Left cardiac atrium (tissue), 4 donors: ENCODE measurements at regions not wholly inside any gene's neighbourhood (a gene's known extent, or its start where the extent isn't known, plus 50 kb on each side); places are given as distances from the start of the nearest gene placed in this dataset.

ENCODE experiments used
- ATAC-seq, 2 donors: fragments of 200-7000 bp; cut with Tn5 transposase; one replicate each; pipeline ENCODE4 v1.9.1; 2020; ENCODE audit warnings: mild to moderate bottlenecking in 2 of 2, moderate library complexity in 2 of 2
- DNase-seq: peaks from one replicate; pipeline ENCODE4 v3.0.0-alpha.2; 2020
- intact Hi-C, 2 donors: fragments of 100-400 bp; cut with DNase I; formaldehyde crosslinking; loops; one replicate each; pipeline versions ENCODE4 v1.14.1 to v1.15.1; 2022 to 2023
- donor health status: DM: no; HTN: yes; CAD: no.
- donor health status: DM: no; HTN: yes; CAD: no; lungs with severe emphysema.
- donor health status: DM: yes; HTN: yes; CAD: no.
- donor health status: Dilated cardiomyopathy.

DNA sequence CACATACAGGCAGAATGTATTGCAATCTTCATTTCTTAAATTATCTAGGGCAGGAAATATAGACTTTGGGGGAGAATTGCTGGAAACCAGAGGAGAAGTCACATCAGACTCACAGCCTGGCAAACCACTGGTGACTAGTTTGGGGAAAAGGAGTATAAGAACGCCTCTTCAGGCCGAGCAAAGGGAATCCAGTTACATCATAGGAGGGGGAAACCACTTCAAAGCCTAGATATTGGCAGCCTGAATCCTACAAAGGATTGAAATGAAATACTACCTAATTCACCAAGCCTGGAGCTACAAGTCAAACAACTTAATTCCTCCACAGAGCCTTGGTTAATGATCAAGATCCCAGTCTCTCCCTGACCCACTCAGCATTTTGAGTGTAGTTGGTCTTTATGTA, 121.7 kb downstream of the SLC30A10 start:
- intact Hi-C loops: loop anchor here in 1 of 2 donors (10.0 kb wide), 1 partner anchor 222 kb away; no protein-coding TSS in a partner anchor
- DNase-seq: no peak
- ATAC-seq: no peak

DNA sequence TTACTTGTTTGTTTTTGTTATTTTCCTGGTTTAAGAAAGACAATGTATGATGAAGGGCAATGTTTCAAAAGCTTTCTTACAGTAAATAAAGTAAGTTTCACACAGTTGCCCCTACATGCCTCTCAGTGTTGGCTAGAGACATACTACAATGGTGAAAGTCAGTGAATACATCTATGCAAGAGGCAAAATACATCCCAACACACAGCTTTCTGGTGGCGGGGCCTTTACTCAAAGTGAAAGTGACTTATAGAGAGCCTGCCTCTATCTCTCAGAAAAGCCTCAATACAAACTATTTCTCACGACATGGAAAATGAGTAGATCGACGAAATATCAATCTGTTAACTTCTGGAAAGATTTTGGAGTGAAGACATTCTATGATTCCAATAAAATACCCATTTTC, 122.3 kb downstream of the SLC30A10 start:
- intact Hi-C loops: loop anchor here in 1 of 2 donors (10.0 kb wide), 1 partner anchor 221 kb away; no protein-coding TSS in a partner anchor
- DNase-seq: no peak
- ATAC-seq: no peak

DNA sequence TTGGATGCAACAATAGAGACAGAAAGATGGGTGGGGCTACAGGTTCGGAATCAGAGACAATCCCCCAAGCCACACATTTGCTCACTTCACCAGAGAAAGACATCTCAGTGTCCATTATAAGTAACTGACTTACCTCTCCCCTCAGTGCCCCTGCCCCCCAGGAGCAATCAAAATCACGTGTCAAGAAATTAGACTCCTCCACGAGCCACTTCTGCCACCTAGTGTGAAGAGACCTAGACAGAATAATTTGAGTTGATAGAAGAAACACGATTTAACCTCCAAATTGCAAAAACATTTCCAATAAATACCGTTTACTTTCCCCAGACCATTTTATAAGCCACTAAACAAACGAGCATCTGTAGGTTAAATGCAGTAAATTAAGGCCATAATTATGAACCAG, 123.2 kb downstream of the SLC30A10 start:
- intact Hi-C loops: loop anchor here in 1 of 2 donors (10.0 kb wide), 1 partner anchor 220 kb away; no protein-coding TSS in a partner anchor
- no peak for DNase-seq
- ATAC-seq: no peak

DNA sequence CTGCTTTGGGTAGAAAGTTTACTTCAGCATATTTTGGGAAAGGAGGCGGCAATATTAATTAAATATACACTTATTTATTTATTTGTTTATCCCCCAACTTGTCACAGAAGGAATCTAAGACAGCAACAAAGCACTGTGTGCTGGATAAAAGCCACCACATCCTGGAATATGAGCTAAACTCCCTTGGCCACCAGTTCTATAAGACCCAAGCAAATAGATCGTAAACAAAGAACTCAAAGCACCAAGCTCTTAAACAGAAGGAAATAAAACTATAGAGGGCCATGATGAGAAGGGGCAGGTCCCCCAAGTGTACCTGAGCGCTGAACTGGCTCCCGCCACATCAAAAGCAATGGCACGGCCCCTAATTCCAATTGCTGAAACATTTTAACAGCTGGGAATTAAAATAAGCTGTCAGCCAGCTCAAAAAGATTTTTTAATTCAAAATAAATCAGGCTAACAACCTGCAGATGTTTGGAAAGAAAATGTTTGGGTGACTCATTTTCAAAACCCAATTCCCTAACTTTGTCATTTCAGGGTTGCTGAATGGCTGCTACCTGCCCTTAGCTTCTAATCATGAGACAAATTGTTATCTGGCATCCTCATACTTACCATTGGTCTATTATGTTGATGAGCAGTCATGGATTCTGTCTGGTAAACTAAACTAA, 127.1 kb downstream of the SLC30A10 start:
- no peak for ATAC-seq
- intact Hi-C loops: loop anchor here in 1 of 2 donors (10.0 kb wide), 1 partner anchor 216 kb away; no protein-coding TSS in a partner anchor
- DNase-seq: no peak

DNA sequence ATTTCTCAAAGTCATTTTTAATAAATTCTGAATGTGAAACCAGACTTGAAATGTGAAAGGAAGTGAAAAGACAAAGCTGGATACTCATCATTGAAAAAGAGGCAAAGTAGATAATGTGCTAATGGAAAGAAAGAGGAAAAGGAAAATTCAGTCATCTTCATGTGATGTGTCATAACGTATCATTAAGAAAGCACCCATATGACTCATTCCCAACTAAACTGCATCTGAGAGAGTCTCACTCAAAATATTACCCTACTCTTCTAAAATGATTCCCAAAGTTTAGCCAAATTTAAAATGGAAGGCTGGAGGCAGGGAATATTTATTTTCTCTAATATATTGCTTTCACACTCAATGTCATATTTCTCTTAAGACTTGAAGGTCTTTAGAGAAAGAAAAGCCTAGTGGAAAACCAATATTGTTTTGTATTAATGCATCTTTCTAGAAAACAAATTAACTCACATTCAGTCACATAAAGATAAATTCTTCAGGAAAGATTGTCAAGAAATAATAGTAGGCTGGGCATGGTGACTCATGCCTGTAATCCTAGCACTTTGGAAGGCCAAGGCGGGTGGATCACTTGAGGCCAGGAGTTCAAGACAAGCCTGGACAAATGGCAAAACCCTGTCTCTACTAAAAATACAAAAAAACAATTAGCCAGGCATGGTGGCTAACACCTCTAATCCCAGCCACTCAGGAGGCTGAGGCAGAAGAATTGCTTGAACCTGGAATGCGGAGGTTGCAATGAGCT, 129.9 kb downstream of the SLC30A10 start:
- DNase-seq (no peak), ATAC-seq (peak in 1 of 2 donors; percentile 83)
- intact Hi-C loops: no loop called here

DNA sequence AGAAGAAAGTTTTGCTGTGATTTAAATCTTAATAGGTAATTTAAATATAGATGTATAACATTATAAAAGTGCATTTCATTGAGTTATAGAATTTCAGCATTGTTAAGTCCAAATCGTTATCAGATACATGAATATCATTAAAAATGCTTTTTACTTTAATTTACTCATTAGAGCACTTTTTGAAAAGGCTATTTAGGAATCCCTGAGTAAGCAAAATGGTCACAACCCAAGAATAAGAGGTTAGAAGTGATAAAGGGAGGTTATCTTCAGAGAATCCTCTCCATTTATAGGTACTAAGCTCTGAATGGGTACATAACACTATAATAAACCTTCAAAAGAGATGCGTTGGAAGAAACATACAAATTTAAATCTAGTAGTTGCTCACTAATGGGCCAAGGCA, 130.7 kb downstream of the SLC30A10 start:
- ATAC-seq (no peak), DNase-seq (no peak)
- intact Hi-C loops: no loop called here

DNA sequence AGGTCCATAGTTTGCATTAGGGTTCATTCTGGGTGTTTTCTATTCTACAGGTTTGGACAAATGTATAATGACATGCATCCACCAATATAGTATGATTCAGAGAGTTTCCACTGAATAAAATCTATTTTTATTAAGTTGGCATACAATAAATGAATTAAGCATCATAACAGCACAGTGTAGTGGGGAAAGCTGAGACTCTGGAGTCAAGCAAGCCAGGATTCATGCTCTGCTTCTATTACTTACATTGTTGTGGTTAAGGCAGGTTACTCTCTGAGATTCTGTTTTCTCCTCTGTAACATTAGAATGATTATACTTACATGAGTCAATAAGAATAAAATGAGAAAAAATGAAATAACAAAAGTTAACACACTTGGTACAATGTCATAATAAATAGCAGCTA, 131.3 kb downstream of the SLC30A10 start:
- intact Hi-C loops: no loop called here
- no peak for DNase-seq
- no peak for ATAC-seq

DNA sequence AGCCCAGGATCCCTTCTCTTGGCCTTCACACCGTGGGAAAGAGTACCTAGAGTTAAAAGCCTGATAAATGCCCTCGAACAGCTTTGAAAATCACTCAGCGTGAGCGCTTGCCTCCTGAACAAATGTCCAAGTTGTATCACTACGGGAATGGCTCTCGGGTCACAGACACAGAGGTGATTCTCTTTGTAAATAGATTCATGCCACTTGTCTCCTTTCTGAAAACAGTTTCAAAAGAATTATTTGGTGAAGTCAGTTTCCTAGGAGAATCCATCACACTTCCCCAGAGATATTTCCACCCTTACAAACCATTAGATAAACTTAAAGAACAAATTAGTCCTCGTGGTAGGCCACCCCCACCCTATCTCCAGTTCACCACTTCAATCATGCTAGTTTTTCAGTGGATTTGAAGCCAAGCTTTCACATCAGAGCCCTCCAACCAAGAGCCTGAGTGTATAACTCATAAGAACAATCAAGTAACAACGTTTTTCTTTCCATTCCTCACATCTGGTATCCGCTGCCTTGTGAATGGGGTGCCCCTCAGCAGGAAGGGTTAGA, 132.9 kb downstream of the SLC30A10 start:
- intact Hi-C loops: no loop called here

DNA sequence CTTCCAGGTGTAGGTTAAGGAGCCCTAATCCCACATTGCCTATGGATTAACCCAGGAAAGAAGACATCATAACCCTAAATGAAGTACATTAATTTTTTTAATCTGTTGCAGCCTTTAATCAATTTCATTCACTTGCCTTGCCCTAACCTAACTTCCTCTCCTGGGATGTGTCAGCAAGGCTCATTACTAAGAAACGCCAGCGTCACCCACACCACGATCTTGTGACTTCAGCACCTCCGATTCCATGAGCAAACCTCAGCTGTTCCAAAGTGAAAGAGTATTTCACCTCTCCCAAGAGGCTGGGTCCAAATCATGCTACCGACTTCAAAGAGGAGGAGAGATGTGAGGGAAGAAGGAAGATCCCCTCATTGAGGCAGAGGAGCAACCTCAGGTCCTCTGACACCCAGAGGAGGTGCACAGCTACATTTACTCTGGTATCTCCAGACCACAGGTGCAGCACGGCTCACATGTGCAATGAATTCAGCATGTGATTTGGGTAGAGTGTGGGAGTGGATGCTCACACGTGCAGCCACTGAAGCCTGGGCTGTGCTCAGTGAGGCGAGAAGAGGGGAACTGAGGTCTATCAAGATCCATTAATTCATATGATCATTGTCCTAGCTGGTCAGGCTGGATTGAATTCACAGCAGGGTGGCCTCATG, 134.1 kb downstream of the SLC30A10 start:
- intact Hi-C loops: no loop called here
- DNase-seq (no peak), ATAC-seq (no peak)

More for the DNA sequence above, 132.9 kb downstream of the SLC30A10 start:
- ATAC-seq (no peak), DNase-seq (no peak)

DNA sequence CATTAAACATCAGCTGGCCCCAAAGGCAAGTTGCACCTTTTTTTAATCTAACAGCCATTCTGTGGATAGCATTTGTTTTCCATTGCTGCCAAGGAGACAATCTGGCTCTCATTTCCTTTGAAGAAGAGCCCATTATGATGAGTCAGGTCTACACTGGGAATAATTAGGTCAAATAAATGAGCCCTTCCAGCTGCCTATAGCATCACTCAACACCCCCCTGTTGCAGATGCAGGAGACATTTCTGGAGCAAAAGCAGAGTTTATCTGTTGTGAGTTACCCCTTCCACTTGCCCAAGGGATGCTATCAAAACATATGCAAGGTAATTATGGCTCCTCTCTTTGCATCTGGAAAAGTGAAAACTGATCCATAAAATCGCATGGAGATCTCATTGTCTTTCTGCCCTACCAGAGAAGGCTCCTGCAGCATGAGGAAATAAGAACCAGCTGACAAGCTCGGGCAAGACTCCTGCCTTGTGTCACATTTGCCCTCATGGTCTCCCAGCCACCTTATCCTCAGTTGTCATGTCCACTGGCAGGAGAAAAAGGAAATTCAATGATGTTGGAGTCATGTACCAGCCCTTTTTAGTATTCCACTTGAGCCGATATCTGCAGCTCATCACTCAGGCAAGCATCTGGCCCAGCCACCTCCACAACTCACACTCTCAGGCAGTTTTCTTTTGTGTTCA, 135.9 kb downstream of the SLC30A10 start:
- DNase-seq (no peak), ATAC-seq (peak; percentile 53 to 91)
- intact Hi-C loops: no loop called here

DNA sequence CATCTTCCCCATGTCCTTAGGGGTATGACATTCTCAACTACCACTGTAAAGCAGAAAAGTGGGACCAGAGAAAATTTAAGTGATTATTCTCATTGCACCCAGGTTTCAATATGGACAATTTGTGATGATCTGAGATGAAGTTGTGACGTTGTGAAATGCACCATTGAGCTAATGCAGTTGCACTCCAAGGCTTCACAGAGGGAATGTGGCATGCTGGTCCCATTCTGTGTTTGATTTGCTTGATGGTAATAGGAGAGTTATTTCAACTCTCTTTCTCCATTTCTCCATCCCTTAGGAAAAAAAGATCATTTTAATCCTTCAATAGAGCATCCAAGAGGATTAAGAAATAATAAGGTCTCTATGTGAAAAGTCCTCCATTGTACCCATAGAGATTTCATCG, 136.6 kb downstream of the SLC30A10 start:
- intact Hi-C loops: no loop called here
- no peak for ATAC-seq
- no peak for DNase-seq

DNA sequence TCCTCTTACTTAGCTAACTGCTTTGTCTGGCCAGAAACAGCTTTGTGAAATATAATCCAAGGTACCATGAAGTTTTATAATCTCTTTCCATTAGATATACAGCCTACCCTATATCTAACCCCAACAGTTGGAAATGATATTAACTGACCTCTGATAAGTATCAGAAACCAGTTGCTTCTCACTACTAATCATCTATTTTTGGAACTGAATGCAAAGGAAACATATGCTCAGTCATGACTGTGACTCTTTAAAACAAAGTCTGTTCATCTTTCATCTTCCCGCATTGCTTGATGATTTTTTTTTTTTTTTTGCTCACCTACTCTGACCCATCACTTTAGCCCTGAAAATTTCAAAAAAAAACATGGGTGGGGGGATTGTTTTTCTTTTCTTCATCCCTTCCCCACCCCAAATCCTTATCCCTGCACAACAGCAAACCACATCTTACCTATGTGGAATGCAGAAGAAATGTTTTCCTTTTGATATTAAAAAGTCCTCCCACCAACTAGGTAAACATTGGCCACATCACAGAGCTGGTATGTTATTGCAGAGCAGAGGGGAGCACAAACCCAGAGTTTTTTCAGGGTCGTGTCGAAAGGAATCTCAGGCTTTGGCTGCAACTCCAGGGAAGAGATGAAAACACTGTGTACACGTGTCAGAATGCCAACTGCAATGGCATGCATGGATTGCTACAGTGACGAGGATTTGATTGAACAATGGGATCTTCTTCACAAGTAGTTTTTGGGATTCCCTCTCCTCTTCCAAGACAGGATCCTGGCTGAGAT, 137.3 kb downstream of the SLC30A10 start:
- ATAC-seq (peak in 1 of 2 donors; percentile 60), DNase-seq (no peak)
- intact Hi-C loops: no loop called here

DNA sequence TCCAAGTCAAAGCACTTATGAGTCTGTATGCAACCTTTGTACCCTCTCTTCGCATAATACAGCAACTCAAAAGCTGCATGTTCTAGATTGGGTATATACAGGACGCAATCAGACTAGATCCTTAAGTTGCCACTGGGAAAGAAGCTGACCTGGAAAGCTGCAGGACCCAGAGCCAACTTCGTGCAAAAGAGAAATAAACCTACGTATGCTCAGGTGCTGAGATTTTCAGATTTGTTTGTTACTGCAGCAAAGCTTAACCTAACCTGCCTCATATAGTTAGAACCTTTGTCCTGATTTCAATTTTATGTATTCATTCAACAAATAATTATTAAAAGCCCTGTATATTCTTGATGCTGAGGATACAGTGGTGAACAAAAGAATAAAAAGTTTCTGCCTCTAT, 139.7 kb downstream of the SLC30A10 start:
- ATAC-seq: no peak
- intact Hi-C loops: no loop called here
- no peak for DNase-seq

DNA sequence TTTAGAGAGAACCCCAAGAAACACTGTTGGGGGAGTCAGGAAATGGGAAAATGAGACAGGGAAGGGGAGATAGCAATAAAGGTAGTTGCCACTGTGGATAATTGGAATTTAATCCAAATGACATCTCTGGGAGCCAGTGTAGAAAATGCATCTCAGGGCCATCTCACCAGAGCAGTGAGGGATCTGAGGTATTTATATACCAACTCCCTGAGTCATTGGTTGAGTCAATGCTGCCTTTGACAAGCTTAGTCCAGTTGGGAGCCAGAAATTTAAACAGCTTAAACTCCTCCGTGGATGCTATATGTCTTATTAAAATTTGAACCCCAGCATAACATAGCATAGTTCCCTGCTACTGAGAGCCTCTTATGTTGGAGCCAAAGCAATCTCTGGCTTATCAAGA, 140.3 kb downstream of the SLC30A10 start:
- intact Hi-C loops: no loop called here
- DNase-seq (no peak), ATAC-seq (no peak)

DNA sequence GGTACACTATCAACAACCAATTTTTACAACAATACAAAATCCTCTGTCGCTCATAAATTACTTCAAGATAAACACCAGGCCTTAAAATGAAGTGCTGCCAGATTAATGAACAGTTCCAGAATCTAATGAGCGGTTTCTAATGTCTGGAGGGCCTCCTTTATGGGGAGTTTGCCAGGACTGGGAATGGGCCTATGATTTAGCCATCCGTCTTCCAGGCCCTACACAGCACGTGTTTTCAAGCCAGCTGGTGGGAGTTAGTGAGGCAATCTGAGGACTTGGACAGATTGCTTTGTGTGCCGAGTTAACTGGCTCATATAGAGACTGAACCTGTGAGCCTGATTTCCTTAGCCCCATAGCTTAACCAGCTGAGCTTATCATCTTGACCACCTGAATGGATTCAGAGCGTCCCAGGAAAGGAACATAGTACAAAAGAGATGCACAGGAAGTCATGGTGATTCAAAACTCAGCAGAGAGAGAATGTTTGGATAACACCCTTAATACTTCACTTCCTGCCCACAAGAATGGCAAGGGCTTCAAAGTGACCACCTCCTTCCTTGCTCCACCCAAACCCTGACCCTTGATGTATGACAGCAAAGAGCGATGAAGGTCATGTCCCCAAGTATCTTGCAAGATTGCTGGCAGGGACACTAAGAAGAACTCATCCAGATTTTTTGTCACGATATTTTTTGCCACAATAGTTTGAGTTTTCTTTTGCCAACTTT, 143.5 kb downstream of the SLC30A10 start:
- intact Hi-C loops: no loop called here
- ATAC-seq: peak in 1 of 2 donors; percentile 29
- no peak for DNase-seq

DNA sequence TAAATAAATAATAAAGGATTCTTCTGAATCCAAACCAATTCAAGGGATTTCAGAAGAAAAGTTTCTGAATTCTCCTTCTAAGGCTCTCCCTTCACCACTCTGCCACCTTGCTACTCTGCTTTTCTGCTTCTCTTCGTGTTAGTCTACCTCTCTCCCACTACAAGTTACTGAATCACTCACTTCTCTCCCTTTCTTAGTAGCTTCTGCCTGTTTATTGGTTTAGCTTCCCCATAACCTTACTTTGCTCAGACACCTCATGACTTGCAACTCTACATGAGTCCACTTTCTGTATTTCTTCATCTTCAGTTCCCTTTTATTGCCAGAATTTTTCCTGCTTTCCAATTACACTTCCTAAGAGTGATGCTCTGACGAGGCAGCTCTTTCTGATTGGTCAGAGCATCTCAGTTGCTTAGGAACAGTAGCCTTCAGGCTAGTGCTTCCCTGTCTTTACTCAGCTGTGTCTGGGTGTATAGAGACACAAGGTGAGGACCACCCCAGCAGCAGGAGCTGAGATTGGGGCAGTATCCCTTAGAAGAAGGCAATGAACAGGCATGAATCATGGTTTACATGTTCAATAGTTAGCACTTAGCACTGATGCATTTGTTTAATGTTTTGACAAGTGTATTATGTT, 144.6 kb downstream of the SLC30A10 start:
- intact Hi-C loops: no loop called here
- no peak for DNase-seq
- no peak for ATAC-seq

DNA sequence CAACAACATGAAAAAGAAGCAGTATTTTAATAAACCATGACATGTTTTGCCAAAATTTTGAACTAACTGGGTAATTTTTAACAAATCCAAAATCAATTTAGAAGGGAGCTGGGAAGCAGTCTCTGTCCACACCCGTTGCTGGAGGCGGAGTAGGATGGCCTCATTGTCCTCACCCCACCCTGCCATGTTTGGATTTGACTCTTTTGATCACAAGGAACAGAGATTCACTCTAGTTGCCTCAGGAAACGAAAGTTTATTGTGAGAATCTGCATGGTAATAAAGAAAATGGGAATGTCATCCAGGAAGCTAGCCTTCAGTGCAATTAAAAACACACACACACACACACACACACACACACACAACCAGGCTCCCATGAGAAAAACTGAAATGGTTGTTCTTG, 145.4 kb downstream of the SLC30A10 start:
- intact Hi-C loops: no loop called here
- ATAC-seq (no peak), DNase-seq (no peak)
